ENCODE measurements at regions not wholly inside any gene's neighbourhood (a gene's known extent, or its start where the extent isn't known, plus 50 kb on each side); places are given as distances from the start of the nearest gene placed in this dataset.

- no peak for TF ChIP-seq CTCF (IDR thresholded peaks at IDR 0.05; ENCODE audit: poor library complexity)
- TF ChIP-seq EZH2phosphoT487 (IDR thresholded peaks at IDR 0.05; ENCODE audit: low read depth, severe bottlenecking, unreplicated experiment), result no peak
Observed at GRCh38 chr14:31951638-31951964, 125.5 kb upstream of the ARHGAP5 start.
